ENCODE measurements at regions not wholly inside any gene's neighbourhood (a gene's known extent, or its start where the extent isn't known, plus 50 kb on each side); places are given as distances from the start of the nearest gene placed in this dataset.
A peak's percentile ranks its signal among the peaks of the same experiment; 100 is the strongest.
"Not testable (repeated sequence)": the region's sequence is repeated elsewhere in the genome, so short reads cannot be mapped to it uniquely, and the experiment has no call there.

GRCh38 chr3:107916171-107916570 lies 174.7 kb downstream of the CD47 start:
- Histone ChIP-seq H3K9me3 (ENCODE audit: low read length) (no peaks in the 10 kb centered on the region), H3K4me3 (ENCODE audit: low read length) (no peak overlapping the region), H3K36me3 (ENCODE audit: insufficient read depth, low read length) (no peaks in the 10 kb centered on the region), H3K27ac (ENCODE audit: low read depth, low read length) (no peak overlapping the region), H3K27me3 (ENCODE audit: insufficient read depth, low read length, poor library complexity, severe bottlenecking) (no peaks in the 10 kb centered on the region), H3K4me1 (ENCODE audit: insufficient read depth, low read length) (no peaks in the 10 kb centered on the region)
- Mint-ChIP-seq H3K36me3 (peaks cover 0 to 4% (median 0%) of the 10 kb centered on the region in 3 donors), H3K27ac (no peak overlapping the region), H3K9me3 (no peaks in the 10 kb centered on the region), H3K27me3 (peaks cover 8 to 49% of the 10 kb centered on the region in 2 donors), H3K4me3 (no peak overlapping the region), H3K4me1 (peaks cover 4 to 7% (median 5%) of the 10 kb centered on the region in 3 donors)
- DNase-seq: no peak
- ChIA-PET POLR2A (no interaction called here), CTCF (interaction anchor here (1.1 kb wide), 1 partner anchor 12 kb away, joined by 5 read pairs; no protein-coding TSS in a partner anchor)

DNA sequence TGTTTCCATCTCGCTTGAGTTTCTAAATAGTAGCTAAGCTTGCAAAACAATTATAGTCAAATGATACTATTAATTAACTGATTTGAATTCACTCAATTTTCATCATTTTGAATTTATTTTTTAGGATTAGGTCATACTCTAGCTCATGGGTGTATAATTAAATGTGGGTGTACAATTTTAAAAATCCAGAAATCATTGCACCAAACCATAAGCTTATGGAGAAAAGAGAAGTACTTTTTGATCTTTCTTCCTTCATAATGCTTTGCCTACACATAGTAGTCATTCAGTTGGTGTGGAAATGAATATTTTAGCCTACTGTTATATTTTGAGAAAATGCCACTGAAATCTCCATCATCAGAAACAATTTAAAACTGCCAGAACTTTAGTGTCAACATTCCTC lies 175.1 kb downstream of the CD47 start:
- H3K36me3 Mint-ChIP-seq: peaks cover 0 to 3% (median 0%) of the 10 kb centered on the region in 3 donors
- no peak for DNase-seq
- H3K4me3 ChIP-seq (ENCODE audit: low read length): no peak overlapping the region
- no peak overlapping the region for H3K4me3 Mint-ChIP-seq
- peaks cover 8 to 11% (median 8%) of the 10 kb centered on the region in 3 donors for H3K4me1 Mint-ChIP-seq
- CTCF ChIA-PET: interaction anchor here (1.1 kb wide), 1 partner anchor 12 kb away, joined by 5 read pairs; no protein-coding TSS in a partner anchor
- H3K36me3 ChIP-seq (ENCODE audit: insufficient read depth, low read length): no peaks in the 10 kb centered on the region
- H3K27me3 ChIP-seq (ENCODE audit: insufficient read depth, low read length, poor library complexity, severe bottlenecking): no peaks in the 10 kb centered on the region
- POLR2A ChIA-PET: no interaction called here
- H3K27ac ChIP-seq (ENCODE audit: low read depth, low read length): no peak overlapping the region
- H3K9me3 Mint-ChIP-seq: no peaks in the 10 kb centered on the region
- H3K9me3 ChIP-seq (ENCODE audit: low read length): no peaks in the 10 kb centered on the region
- peaks cover 8 to 45% of the 10 kb centered on the region in 2 donors for H3K27me3 Mint-ChIP-seq
- no peaks in the 10 kb centered on the region for H3K4me1 ChIP-seq (ENCODE audit: insufficient read depth, low read length)
- H3K27ac Mint-ChIP-seq: no peak overlapping the region

GRCh38 chr3:107913701-107914100 lies 177.1 kb downstream of the CD47 start:
- POLR2A ChIA-PET: no interaction called here
- H3K4me1 ChIP-seq (ENCODE audit: insufficient read depth, low read length): no peaks in the 10 kb centered on the region

DNA sequence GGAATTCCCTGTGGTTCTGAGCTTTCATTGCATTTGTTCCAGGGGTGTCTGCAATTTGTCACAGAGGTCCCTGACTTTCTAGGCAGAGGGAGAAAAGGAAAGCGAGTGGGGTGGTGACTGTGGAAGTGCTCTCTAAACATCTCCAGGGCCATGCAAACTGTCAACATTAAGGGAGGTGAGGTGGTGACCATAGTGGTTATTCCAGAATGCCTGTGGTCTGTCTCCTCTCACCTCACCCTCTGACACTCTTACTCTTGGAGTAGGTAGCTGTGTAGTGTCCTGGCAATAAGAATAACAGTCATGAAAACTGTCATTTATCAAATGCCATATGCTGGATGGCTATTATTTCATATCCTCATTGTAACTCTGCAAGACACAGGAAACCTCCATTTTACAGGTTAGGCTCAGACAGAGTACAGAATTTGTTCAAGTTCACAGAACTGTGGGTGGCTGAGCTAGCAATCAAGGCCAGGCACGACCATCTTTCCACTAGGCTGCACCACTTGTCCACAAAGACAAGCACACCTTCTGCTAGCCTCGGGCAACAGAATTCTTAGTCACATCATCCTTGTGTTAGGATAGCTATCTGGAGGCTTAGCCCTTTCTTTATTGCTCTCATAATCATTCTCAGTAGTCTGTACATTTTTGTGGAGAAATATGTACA lies 179.4 kb downstream of the CD47 start:
- Mint-ChIP-seq H3K4me1 (peaks cover 8 to 16% (median 10%) of the 10 kb centered on the region in 3 donors), H3K4me3 (no peak overlapping the region), H3K27me3 (peaks cover 1 to 11% of the 10 kb centered on the region in 2 donors), H3K9me3 (no peaks in the 10 kb centered on the region), H3K27ac (peak overlapping the region in 2 of 8 donors; percentile 51 to 61), H3K36me3 (peaks cover 0 to 3% (median 0%) of the 10 kb centered on the region in 3 donors)
- no peaks in the 10 kb centered on the region for H3K36me3 ChIP-seq (ENCODE audit: insufficient read depth, low read length)
- H3K27ac ChIP-seq (ENCODE audit: low read depth, low read length): no peak overlapping the region
- no peaks in the 10 kb centered on the region for H3K9me3 ChIP-seq (ENCODE audit: low read length)
- no peak for DNase-seq
- H3K27me3 ChIP-seq (ENCODE audit: insufficient read depth, low read length, poor library complexity, severe bottlenecking): no peaks in the 10 kb centered on the region
- POLR2A ChIA-PET: no interaction called here
- H3K4me1 ChIP-seq (ENCODE audit: insufficient read depth, low read length): no peaks in the 10 kb centered on the region
- CTCF ChIA-PET: interaction anchor here (0.9 to 1.7 kb wide), 2 partner anchors 16 kb away, joined by 3 to 5 read pairs; no protein-coding TSS in a partner anchor
- no peak overlapping the region for H3K4me3 ChIP-seq (ENCODE audit: low read length)

More at GRCh38 chr3:107913701-107914100, 177.1 kb downstream of the CD47 start:
- no peaks in the 10 kb centered on the region for H3K9me3 ChIP-seq (ENCODE audit: low read length)
- no peak for DNase-seq
- H3K36me3 ChIP-seq (ENCODE audit: insufficient read depth, low read length): no peaks in the 10 kb centered on the region
- H3K9me3 Mint-ChIP-seq: no peaks in the 10 kb centered on the region
- H3K27me3 Mint-ChIP-seq: peaks cover 3 to 33% of the 10 kb centered on the region in 2 donors
- H3K27ac Mint-ChIP-seq: no peak overlapping the region
- no peak overlapping the region for H3K4me3 Mint-ChIP-seq
- H3K36me3 Mint-ChIP-seq: peaks cover 0 to 3% (median 0%) of the 10 kb centered on the region in 3 donors
- no peak overlapping the region for H3K4me3 ChIP-seq (ENCODE audit: low read length)
- CTCF ChIA-PET: interaction anchor here (1.0 kb wide), 1 partner anchor 24 kb away, joined by 3 read pairs; no protein-coding TSS in a partner anchor
- no peak overlapping the region for H3K27ac ChIP-seq (ENCODE audit: low read depth, low read length)
- peaks cover 8 to 16% (median 10%) of the 10 kb centered on the region in 3 donors for H3K4me1 Mint-ChIP-seq
- H3K27me3 ChIP-seq (ENCODE audit: insufficient read depth, low read length, poor library complexity, severe bottlenecking): no peaks in the 10 kb centered on the region

GRCh38 chr3:107910713-107911259 lies 180.0 kb downstream of the CD47 start:
- Mint-ChIP-seq H3K4me3 (no peak overlapping the region), H3K9me3 (no peaks in the 10 kb centered on the region), H3K4me1 (peaks cover 8 to 16% (median 10%) of the 10 kb centered on the region in 3 donors), H3K27ac (no peak overlapping the region), H3K36me3 (peaks cover 0 to 3% (median 0%) of the 10 kb centered on the region in 3 donors), H3K27me3 (peaks cover 1 to 5% of the 10 kb centered on the region in 2 donors)
- peak in 1 of 5 donors; percentile 4 for DNase-seq
- H3K27me3 ChIP-seq (ENCODE audit: insufficient read depth, low read length, poor library complexity, severe bottlenecking): no peaks in the 10 kb centered on the region
- no peaks in the 10 kb centered on the region for H3K36me3 ChIP-seq (ENCODE audit: insufficient read depth, low read length)
- no peaks in the 10 kb centered on the region for H3K4me1 ChIP-seq (ENCODE audit: insufficient read depth, low read length)
- H3K9me3 ChIP-seq (ENCODE audit: low read length): no peaks in the 10 kb centered on the region
- H3K27ac ChIP-seq (ENCODE audit: low read depth, low read length): no peak overlapping the region
- POLR2A ChIA-PET: no interaction called here
- no peak overlapping the region for H3K4me3 ChIP-seq (ENCODE audit: low read length)
- CTCF ChIA-PET: interaction anchor here (0.9 kb wide), 1 partner anchor 17 kb away, joined by 3 read pairs; no protein-coding TSS in a partner anchor

- peaks cover 8 to 16% (median 10%) of the 10 kb centered on the region in 3 donors for H3K4me1 Mint-ChIP-seq
- H3K4me1 ChIP-seq (ENCODE audit: insufficient read depth, low read length); CTCF ChIA-PET; H3K27me3 ChIP-seq (ENCODE audit: insufficient read depth, low read length, poor library complexity, severe bottlenecking); H3K9me3 ChIP-seq (ENCODE audit: low read length); H3K36me3 ChIP-seq (ENCODE audit: insufficient read depth, low read length); H3K27ac ChIP-seq (ENCODE audit: low read depth, low read length); H3K4me3 ChIP-seq (ENCODE audit: low read length); DNase-seq; H3K9me3 Mint-ChIP-seq; H3K36me3 Mint-ChIP-seq; H3K4me3 Mint-ChIP-seq; H3K27me3 Mint-ChIP-seq; H3K27ac Mint-ChIP-seq; POLR2A ChIA-PET: not testable (repeated sequence)
Observed at GRCh38 chr3:107909583-107909982, 181.2 kb downstream of the CD47 start.

GRCh38 chr3:107907996-107908395 lies 182.8 kb downstream of the CD47 start:
- DNase-seq: no peak
- ChIA-PET CTCF (no interaction called here), POLR2A (no interaction called here)
- Histone ChIP-seq H3K27ac (ENCODE audit: low read depth, low read length) (no peak overlapping the region), H3K4me3 (ENCODE audit: low read length) (no peak overlapping the region), H3K27me3 (ENCODE audit: insufficient read depth, low read length, poor library complexity, severe bottlenecking) (no peaks in the 10 kb centered on the region), H3K4me1 (ENCODE audit: insufficient read depth, low read length) (no peaks in the 10 kb centered on the region), H3K9me3 (ENCODE audit: low read length) (no peaks in the 10 kb centered on the region), H3K36me3 (ENCODE audit: insufficient read depth, low read length) (no peaks in the 10 kb centered on the region)
- H3K9me3 Mint-ChIP-seq: no peaks in the 10 kb centered on the region
- H3K36me3 Mint-ChIP-seq: peaks cover 0 to 2% (median 0%) of the 10 kb centered on the region in 3 donors
- H3K4me3 Mint-ChIP-seq: no peak overlapping the region
- peaks cover 0 to 2% of the 10 kb centered on the region in 2 donors for H3K27me3 Mint-ChIP-seq
- no peak overlapping the region for H3K27ac Mint-ChIP-seq
- H3K4me1 Mint-ChIP-seq: peaks cover 8 to 16% (median 10%) of the 10 kb centered on the region in 3 donors

DNA sequence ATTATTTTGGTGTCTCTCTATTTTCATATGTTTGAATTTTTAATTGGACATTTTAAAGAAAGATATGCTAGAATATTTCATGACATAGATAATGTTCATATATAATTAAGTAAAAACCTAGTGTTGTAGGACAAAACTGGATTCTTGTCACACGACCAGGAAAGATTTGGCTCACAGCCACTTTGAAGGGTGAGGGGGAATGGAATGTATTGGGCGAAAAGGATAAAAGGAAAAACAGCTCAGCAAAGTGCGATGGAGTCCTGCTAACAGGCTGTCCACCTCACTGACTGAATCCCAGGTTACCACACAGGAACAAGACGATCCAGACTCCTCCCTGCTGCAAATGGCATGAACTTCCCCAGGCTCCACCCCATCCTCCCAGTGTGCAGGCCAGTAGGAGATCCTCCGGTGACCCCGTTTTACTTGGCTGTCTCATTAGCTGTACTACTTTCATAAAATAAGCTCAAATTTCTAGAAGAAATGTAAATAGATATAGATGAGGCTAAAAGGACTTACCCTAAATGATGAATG lies 186.2 kb downstream of the CD47 start:
- Mint-ChIP-seq H3K27me3 (peaks cover 6 to 32% of the 10 kb centered on the region in 2 donors), H3K4me1 (no peaks in the 10 kb centered on the region), H3K4me3 (no peak overlapping the region), H3K36me3 (peaks cover 0 to 3% (median 0%) of the 10 kb centered on the region in 3 donors), H3K9me3 (no peaks in the 10 kb centered on the region), H3K27ac (no peak overlapping the region)
- Histone ChIP-seq H3K36me3 (ENCODE audit: insufficient read depth, low read length) (no peaks in the 10 kb centered on the region), H3K27ac (ENCODE audit: low read depth, low read length) (no peak overlapping the region), H3K4me3 (ENCODE audit: low read length) (no peak overlapping the region), H3K27me3 (ENCODE audit: insufficient read depth, low read length, poor library complexity, severe bottlenecking) (no peaks in the 10 kb centered on the region), H3K9me3 (ENCODE audit: low read length) (no peaks in the 10 kb centered on the region), H3K4me1 (ENCODE audit: insufficient read depth, low read length) (no peaks in the 10 kb centered on the region)
- ChIA-PET POLR2A (no interaction called here), CTCF (interaction anchor here (1.0 kb wide), 1 partner anchor 23 kb away, joined by 4 read pairs; no protein-coding TSS in a partner anchor)
- no peak for DNase-seq

All from CD8-positive, alpha-beta memory T cell (primary cell).